ENCODE measurements at regions not wholly inside any gene's neighbourhood (a gene's known extent, or its start where the extent isn't known, plus 50 kb on each side); places are given as distances from the start of the nearest gene placed in this dataset.

DNA sequence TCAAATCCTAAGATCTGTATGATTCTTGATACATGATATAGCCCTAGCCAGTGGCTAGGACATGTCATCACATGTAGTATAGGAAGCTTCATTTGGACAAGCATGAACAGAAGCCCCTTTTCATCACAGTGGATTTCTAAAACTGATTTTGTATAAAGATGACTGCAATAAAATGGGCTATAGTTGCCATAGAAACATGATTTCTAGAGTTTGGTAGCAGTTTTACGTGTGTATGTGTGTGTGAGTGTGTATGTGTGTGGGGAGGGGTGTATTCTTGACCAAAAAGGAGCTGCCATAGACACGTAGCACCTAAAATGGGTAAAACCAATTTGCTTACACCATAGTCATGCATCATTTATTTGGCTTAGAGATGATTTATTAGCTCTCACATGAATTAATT is 200.5 kb upstream of the CNR1 start (continued):
- TF ChIP-seq CREB1 (CRISPR knock-in tag; IDR thresholded peaks at IDR 0.05; ENCODE audit: low read depth) (no peak), NANOG (IDR thresholded peaks at IDR 0.05; ENCODE audit: borderline replicate concordance) (no peak), POLR2AphosphoS5 (IDR thresholded peaks at IDR 0.05; ENCODE audit: low read depth) (no peak), ZNF114 (CRISPR knock-in tag; IDR thresholded peaks at IDR 0.05) (no peak)
- TF ChIP-seq, protein P1, sequence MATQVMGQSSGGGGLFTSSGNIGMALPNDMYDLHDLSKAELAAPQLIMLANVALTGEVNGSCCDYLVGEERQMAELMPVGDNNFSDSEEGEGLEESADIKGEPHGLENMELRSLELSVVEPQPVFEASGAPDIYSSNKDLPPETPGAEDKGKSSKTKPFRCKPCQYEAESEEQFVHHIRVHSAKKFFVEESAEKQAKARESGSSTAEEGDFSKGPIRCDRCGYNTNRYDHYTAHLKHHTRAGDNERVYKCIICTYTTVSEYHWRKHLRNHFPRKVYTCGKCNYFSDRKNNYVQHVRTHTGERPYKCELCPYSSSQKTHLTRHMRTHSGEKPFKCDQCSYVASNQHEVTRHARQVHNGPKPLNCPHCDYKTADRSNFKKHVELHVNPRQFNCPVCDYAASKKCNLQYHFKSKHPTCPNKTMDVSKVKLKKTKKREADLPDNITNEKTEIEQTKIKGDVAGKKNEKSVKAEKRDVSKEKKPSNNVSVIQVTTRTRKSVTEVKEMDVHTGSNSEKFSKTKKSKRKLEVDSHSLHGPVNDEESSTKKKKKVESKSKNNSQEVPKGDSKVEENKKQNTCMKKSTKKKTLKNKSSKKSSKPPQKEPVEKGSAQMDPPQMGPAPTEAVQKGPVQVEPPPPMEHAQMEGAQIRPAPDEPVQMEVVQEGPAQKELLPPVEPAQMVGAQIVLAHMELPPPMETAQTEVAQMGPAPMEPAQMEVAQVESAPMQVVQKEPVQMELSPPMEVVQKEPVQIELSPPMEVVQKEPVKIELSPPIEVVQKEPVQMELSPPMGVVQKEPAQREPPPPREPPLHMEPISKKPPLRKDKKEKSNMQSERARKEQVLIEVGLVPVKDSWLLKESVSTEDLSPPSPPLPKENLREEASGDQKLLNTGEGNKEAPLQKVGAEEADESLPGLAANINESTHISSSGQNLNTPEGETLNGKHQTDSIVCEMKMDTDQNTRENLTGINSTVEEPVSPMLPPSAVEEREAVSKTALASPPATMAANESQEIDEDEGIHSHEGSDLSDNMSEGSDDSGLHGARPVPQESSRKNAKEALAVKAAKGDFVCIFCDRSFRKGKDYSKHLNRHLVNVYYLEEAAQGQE (IDR thresholded peaks at IDR 0.05; ENCODE audit: unreplicated experiment), result no peak

DNA sequence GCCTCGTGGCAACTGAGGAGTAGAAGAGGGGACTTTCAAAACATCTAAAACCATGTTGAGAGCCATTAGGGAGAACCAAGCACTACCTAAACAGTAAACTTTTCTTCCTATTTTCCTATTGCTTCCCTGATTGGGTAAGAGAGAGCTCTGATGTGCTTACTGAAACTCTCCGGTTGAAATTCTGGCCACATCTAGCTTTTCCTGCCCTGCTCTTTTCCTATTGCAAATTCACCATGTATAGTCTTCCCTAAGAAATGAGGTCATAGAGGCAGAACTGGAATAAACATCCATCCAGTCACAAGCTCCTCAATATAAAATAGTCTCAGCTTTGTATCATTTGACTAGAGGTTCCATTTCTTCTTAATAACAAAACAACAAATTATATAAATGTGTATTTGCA is 199.5 kb upstream of the CNR1 start:
- Mint-ChIP-seq H3K4me3 (no peak overlapping the region), H3K9me3 (no peaks in the 10 kb centered on the region), H3K36me3 (ENCODE audit: low read depth) (no peaks in the 10 kb centered on the region), H3K27me3 (ENCODE audit: insufficient read depth, low read depth, poor library complexity) (peaks cover 4% of the 10 kb centered on the region), H3K4me1 (peaks cover 4% of the 10 kb centered on the region; the same call in 1 of the 3 replicates), H3K27ac (no peak overlapping the region)
- no peaks in the 10 kb centered on the region for H3K36me3 ChIP-seq (ENCODE audit: insufficient read depth)
- H3K4me1 ChIP-seq (ENCODE audit: insufficient read depth), result peaks cover 10% of the 10 kb centered on the region
- ATAC-seq, result no peak
- no peak for DNase-seq (ENCODE audit: low spot score)
- H3F3A ChIP-seq (replicated peaks; ENCODE audit: low read depth), result no peaks in the 10 kb centered on the region
- no peak overlapping the region for H3K27ac ChIP-seq (ENCODE audit: low read depth)
- H3K4me2 ChIP-seq, result no peak overlapping the region
- H2AFZ ChIP-seq, result no peak overlapping the region
- peaks cover 25% of the 10 kb centered on the region for H3K9me2 ChIP-seq (ENCODE audit: insufficient read depth)
- no peaks in the 10 kb centered on the region for H4K20me1 ChIP-seq (replicated peaks; ENCODE audit: insufficient read depth)
- no peaks in the 10 kb centered on the region for H3K79me2 ChIP-seq (replicated peaks; ENCODE audit: insufficient read depth)
- TF ChIP-seq, protein P2, sequence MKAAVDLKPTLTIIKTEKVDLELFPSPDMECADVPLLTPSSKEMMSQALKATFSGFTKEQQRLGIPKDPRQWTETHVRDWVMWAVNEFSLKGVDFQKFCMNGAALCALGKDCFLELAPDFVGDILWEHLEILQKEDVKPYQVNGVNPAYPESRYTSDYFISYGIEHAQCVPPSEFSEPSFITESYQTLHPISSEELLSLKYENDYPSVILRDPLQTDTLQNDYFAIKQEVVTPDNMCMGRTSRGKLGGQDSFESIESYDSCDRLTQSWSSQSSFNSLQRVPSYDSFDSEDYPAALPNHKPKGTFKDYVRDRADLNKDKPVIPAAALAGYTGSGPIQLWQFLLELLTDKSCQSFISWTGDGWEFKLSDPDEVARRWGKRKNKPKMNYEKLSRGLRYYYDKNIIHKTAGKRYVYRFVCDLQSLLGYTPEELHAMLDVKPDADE (IDR thresholded peaks at IDR 0.05), result no peak
- TF ChIP-seq, protein P1 (IDR thresholded peaks at IDR 0.05; ENCODE audit: unreplicated experiment), result no peak
- TF ChIP-seq, protein P3, sequence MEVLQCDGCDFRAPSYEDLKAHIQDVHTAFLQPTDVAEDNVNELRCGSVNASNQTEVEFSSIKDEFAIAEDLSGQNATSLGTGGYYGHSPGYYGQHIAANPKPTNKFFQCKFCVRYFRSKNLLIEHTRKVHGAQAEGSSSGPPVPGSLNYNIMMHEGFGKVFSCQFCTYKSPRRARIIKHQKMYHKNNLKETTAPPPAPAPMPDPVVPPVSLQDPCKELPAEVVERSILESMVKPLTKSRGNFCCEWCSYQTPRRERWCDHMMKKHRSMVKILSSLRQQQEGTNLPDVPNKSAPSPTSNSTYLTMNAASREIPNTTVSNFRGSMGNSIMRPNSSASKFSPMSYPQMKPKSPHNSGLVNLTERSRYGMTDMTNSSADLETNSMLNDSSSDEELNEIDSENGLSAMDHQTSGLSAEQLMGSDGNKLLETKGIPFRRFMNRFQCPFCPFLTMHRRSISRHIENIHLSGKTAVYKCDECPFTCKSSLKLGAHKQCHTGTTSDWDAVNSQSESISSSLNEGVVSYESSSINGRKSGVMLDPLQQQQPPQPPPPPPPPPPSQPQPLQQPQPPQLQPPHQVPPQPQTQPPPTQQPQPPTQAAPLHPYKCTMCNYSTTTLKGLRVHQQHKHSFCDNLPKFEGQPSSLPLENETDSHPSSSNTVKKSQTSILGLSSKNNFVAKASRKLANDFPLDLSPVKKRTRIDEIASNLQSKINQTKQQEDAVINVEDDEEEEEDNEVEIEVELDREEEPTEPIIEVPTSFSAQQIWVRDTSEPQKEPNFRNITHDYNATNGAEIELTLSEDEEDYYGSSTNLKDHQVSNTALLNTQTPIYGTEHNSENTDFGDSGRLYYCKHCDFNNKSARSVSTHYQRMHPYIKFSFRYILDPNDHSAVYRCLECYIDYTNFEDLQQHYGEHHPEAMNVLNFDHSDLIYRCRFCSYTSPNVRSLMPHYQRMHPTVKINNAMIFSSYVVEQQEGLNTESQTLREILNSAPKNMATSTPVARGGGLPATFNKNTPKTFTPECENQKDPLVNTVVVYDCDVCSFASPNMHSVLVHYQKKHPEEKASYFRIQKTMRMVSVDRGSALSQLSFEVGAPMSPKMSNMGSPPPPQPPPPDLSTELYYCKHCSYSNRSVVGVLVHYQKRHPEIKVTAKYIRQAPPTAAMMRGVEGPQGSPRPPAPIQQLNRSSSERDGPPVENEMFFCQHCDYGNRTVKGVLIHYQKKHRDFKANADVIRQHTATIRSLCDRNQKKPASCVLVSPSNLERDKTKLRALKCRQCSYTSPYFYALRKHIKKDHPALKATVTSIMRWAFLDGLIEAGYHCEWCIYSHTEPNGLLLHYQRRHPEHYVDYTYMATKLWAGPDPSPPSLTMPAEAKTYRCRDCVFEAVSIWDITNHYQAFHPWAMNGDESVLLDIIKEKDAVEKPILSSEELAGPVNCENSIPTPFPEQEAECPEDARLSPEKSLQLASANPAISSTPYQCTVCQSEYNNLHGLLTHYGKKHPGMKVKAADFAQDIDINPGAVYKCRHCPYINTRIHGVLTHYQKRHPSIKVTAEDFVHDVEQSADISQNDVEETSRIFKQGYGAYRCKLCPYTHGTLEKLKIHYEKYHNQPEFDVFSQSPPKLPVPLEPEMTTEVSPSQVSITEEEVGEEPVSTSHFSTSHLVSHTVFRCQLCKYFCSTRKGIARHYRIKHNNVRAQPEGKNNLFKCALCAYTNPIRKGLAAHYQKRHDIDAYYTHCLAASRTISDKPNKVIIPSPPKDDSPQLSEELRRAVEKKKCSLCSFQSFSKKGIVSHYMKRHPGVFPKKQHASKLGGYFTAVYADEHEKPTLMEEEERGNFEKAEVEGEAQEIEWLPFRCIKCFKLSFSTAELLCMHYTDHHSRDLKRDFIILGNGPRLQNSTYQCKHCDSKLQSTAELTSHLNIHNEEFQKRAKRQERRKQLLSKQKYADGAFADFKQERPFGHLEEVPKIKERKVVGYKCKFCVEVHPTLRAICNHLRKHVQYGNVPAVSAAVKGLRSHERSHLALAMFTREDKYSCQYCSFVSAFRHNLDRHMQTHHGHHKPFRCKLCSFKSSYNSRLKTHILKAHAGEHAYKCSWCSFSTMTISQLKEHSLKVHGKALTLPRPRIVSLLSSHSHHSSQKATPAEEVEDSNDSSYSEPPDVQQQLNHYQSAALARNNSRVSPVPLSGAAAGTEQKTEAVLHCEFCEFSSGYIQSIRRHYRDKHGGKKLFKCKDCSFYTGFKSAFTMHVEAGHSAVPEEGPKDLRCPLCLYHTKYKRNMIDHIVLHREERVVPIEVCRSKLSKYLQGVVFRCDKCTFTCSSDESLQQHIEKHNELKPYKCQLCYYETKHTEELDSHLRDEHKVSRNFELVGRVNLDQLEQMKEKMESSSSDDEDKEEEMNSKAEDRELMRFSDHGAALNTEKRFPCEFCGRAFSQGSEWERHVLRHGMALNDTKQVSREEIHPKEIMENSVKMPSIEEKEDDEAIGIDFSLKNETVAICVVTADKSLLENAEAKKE (CRISPR knock-in tag; IDR thresholded peaks at IDR 0.05), result no peak
- TF ChIP-seq JUNB (IDR thresholded peaks at IDR 0.05; ENCODE audit: unreplicated experiment) (no peak), CREB1 (CRISPR knock-in tag; IDR thresholded peaks at IDR 0.05; ENCODE audit: low read depth) (no peak), ZNF331 (CRISPR knock-in tag; IDR thresholded peaks at IDR 0.05; ENCODE audit: low read depth) (no peak)
- no peak overlapping the region for H3K4me3 ChIP-seq
- no peaks in the 10 kb centered on the region for H3K27me3 ChIP-seq (ENCODE audit: insufficient read depth)
